SK-N-MC (cell line): ENCODE measurements at regions not wholly inside any gene's neighbourhood (a gene's known extent, or its start where the extent isn't known, plus 50 kb on each side); places are given as distances from the start of the nearest gene placed in this dataset.

Experiments used
- DNase-seq: peaks from one replicate; pipeline ENCODE4 v3.0.0-alpha.2; 2011; ENCODE audit warnings: low read depth, low spot score
- H3K27ac ChIP-seq: fragments of 200-600 bp; sonication (generic); 2 replicates; pipeline ENCODE4 v1.5.1; 2016; ENCODE audit warnings: mixed run types
- H3K36me3 ChIP-seq: fragments of 200-600 bp; sonication (generic); 2 replicates; pipeline ENCODE4 v1.6.1; 2017; ENCODE audit warnings: antibody characterized with exemption, low read length, mixed read lengths; ENCODE audit not compliant: insufficient read depth
- H3K4me3 ChIP-seq: fragments of 200-600 bp; sonication (generic); 2 replicates; pipeline ENCODE4 v1.5.1; 2016
- H3K9ac ChIP-seq: fragments of 200-600 bp; sonication (generic); 2 replicates; pipeline ENCODE4 v1.8.0; 2017; ENCODE audit warnings: mixed run types, mixed read lengths; ENCODE audit not compliant: insufficient read length
- H3K9me3 ChIP-seq: fragments of 200-600 bp; sonication (generic); 2 replicates; pipeline ENCODE4 v1.6.1; 2017; ENCODE audit warnings: low read depth, mild to moderate bottlenecking, antibody characterized with exemption, low read length, moderate library complexity, mixed read lengths
- EZH2 ChIP-seq: fragments of 200-600 bp; sonication (generic); IDR thresholded peaks from one replicate; pipeline ENCODE4 v1.6.1; 2017; ENCODE audit warnings: antibody characterized with exemption
- FOXP2 ChIP-seq: optimal IDR thresholded peaks from 2 replicates; pipeline ENCODE3; 2011; ENCODE audit warnings: mild to moderate bottlenecking, moderate library complexity; ENCODE audit not compliant: insufficient read depth; ENCODE audit errors: extremely low read length, control extremely low read depth
- POLR2AphosphoS5 ChIP-seq: IDR thresholded peaks from 2 replicates; pipeline ENCODE4 v1.6.1; 2012; ENCODE audit warnings: mild to moderate bottlenecking, low read depth, low read length, borderline replicate concordance

DNA sequence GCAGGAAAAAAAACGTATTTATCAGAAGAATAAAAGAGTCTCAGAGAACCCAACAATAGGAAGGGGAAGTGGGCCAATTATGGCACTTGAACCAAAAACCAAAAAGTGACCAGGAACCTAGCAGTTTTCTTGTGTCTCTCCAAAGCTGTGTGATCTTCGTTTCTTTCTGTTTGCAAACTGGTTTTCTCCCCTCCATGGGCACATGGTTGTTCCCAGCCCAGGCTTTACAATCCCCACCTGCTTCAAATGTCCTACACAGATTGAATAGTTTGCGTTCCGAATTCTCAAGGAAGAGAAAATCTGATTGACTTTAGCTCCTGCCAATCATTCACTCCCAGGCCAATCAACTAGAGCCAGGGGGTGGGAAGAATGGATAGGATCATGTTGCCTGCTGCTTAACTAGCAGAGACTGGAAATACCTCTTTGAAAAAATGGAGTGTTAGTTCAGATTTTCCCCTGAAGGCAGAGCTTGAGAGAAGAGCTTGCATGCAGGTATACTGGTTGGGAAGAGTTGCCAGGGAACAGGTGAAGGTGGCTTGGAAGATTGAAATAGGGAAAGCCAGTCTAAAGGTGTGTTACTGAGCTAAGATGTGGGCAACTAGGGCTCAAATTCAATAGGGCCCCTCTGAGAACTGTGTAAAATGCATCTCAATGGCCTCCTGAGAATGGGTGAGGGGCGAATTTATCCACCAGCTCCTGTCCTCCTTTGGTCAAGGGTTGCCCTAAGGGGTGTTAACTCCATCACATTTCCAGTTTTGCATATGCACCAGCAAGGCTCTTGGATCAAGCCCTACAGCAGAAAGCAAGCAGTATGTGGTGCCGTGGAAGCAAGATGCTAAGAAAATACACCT lies 106.4 kb upstream of the SRRM4 start:
- DNase-seq, result no peak
- H3K9me3 ChIP-seq, result no peaks in the 10 kb centered on the region
- no peak overlapping the region for H3K9ac ChIP-seq
- H3K36me3 ChIP-seq, result no peaks in the 10 kb centered on the region
- no peak overlapping the region for H3K27ac ChIP-seq
- TF ChIP-seq POLR2AphosphoS5 (no peak), EZH2 (no peak), FOXP2 (no peak)
- no peak overlapping the region for H3K4me3 ChIP-seq

DNA sequence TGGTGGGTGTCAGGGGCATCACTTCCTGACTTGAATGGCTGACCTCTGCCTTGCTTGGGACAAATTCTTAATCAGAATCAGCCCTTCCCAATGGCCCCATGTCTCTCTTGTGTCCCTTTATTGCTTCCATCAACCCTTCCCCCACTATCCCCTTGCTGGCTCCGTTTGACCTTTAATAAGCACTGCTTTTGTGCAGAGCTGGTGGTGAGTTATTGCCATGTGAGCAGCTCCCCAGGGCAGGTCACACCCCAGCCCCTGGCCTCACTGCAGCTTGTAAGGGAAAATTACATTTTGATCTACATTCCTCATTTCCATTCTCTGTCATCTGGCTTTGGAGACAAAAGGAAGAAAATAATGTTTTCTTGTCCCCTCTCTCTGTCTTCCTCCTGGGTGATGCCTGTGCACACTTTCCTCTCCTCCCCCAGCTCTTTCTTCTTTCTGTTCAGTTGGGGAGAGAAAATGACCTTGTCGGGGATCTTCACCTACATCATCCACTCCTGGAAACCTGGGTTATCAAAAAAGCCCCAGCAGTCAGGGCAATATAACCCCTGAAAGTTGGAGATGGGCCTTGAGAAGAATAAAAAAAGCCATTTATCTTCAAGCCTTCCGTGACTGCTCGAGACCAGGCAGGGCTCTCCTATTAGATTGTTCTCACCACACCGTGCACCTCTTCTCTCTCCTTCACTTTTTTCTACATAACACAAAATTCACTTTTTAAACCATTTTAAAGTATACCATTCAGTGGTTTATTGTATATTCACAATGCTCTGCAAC lies 100.4 kb upstream of the SRRM4 start:
- Histone ChIP-seq H3K9me3 (no peaks in the 10 kb centered on the region), H3K36me3 (no peaks in the 10 kb centered on the region), H3K9ac (no peak overlapping the region), H3K4me3 (no peak overlapping the region), H3K27ac (no peak overlapping the region)
- no peak for TF ChIP-seq FOXP2
- DNase-seq, result no peak

DNA sequence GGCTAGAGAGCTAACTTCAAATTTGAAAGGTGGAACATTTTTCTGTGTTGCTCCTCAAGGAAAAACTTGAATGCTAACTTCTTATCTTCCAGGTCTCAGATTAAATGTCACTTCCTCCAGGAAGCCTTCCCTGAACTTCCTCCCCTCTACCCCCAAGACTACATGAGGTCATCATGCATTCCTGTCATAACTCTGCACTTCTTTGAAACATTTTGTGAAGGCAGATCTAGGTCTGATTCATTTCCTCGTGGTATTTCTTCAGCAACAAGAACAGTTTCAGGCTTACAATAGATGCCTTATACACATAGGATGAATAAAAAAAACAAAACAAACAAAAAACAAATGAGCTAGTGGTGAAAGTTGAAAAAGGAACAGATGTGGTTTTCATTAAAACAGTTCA lies 97.1 kb upstream of the SRRM4 start:
- Histone ChIP-seq H3K36me3 (no peaks in the 10 kb centered on the region), H3K27ac (no peak overlapping the region), H3K9ac (no peak overlapping the region), H3K4me3 (no peak overlapping the region), H3K9me3 (no peaks in the 10 kb centered on the region)
- DNase-seq, result no peak
- TF ChIP-seq EZH2, result no peak
- TF ChIP-seq POLR2AphosphoS5, result no peak
- TF ChIP-seq FOXP2, result no peak

DNA sequence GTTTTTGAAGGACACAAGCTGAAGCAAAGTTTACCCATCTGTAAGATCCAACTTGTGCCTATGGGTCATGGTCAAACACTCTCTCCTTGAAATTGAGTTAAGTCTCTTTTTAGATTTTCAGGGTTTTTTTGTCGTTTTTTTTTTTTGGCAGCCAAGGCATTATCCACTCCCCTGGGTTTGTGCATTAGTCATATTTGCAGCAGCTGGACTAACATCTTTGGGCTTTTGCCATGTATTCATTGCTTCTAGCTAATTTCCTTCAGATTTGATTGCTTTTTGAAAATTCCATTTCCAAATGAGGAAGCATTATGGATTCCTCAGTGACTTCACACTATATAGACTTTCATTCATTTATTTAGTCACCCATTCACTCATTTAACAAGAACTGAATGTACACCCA lies 80.3 kb upstream of the SRRM4 start:
- DNase-seq, result no peak
- H3K4me3 ChIP-seq, result no peak overlapping the region
- no peak overlapping the region for H3K9ac ChIP-seq
- H3K36me3 ChIP-seq, result no peaks in the 10 kb centered on the region
- no peak overlapping the region for H3K27ac ChIP-seq
- H3K9me3 ChIP-seq, result no peaks in the 10 kb centered on the region
- TF ChIP-seq FOXP2 (no peak), POLR2AphosphoS5 (no peak), EZH2 (no peak)

DNA sequence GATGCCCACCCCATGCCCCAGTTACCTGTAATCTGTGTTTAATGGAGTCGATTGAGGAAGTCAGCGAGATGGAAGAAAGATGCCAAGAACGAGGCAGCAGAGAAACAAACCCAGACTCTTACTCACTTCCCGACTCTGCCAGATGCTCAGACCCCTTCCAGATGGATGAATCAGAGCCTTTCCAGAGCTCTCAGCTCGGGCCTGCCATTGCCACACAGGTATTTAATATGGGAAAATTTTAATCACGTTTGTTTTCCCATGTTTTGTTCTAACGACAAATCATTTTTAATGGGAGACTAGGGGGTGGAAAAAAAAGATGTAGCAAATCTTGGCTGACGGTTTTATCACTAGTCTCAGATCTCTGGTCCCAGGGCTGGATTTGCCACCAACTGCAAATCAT lies 72.5 kb upstream of the SRRM4 start:
- Histone ChIP-seq H3K9me3 (no peaks in the 10 kb centered on the region), H3K27ac (no peak overlapping the region), H3K36me3 (no peaks in the 10 kb centered on the region), H3K4me3 (no peak overlapping the region), H3K9ac (no peak overlapping the region)
- TF ChIP-seq EZH2, result no peak
- no peak for TF ChIP-seq POLR2AphosphoS5
- no peak for TF ChIP-seq FOXP2
- no peak for DNase-seq

DNA sequence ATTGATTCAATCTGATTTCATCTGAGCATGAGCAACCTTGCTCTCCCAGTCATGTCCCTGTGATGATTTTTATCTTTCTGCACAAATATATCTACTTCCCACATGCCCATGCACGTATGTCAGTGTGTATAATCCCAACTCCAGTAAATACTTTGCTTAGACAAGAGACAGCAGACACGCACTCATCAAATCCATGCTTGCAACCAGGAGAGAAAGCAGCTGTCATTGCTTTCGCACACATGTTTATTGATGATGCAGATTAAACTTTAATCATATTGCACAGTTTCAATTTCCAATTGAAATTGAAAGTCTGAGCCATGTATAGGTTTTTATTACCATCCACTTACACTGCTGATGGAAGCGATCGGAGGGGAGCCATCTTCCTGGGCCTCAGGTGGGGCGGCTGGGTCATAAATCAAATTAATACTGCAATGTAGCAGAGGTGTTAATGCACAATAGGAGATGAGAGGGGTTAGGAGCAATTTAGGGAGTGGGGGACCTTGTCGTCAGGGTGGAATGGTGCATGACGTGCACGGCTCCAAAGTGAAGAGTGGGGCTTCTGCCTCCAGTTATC lies 68.6 kb upstream of the SRRM4 start:
- no peak overlapping the region for H3K4me3 ChIP-seq
- H3K9ac ChIP-seq, result no peak overlapping the region
- no peaks in the 10 kb centered on the region for H3K9me3 ChIP-seq
- DNase-seq, result no peak
- no peaks in the 10 kb centered on the region for H3K36me3 ChIP-seq
- TF ChIP-seq FOXP2, result no peak
- no peak for TF ChIP-seq POLR2AphosphoS5
- no peak for TF ChIP-seq EZH2
- no peak overlapping the region for H3K27ac ChIP-seq

DNA sequence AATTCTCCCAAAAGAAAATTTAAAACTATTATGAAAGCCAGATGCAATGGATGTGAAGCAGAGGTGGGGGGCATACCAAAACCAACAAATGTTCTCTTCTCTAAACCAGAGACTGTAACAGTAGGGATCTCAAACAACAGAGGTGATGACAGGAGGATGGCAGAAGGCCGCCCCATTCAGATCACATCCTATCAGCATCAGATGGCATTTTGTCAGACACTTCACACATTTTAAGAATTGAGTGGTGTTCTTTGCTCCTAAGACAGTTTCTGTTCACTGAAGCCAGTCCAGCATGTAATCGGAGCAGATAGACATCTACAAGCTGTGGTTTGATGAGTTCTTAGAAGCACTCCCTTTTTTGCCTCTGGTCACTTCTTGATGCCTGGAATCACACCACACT lies 59.6 kb upstream of the SRRM4 start:
- H3K36me3 ChIP-seq, result no peaks in the 10 kb centered on the region
- no peak overlapping the region for H3K9ac ChIP-seq
- H3K9me3 ChIP-seq, result no peaks in the 10 kb centered on the region
- H3K4me3 ChIP-seq, result no peak overlapping the region
- TF ChIP-seq POLR2AphosphoS5, result no peak
- no peak for TF ChIP-seq FOXP2
- TF ChIP-seq EZH2, result no peak
- DNase-seq, result no peak
- no peak overlapping the region for H3K27ac ChIP-seq

DNA sequence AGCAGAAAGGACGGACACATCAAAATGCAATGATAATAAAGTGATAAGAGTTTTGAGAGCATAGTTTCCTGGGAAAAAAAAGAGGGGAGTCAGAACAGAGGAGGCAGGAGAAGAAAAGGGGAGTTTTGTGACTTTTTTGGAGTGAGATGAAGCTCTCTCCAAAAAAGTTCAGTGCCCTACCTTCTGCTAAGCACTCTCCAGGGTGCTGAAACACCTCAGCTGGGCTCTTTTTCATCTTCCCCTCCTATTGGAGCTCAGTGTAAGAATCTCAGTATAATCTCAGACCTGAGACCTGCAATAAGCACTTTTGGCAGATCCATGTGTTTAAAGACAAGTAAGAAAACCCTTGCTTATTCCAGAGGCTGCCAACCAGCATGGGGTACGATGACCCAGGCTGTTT lies 58.9 kb upstream of the SRRM4 start:
- Histone ChIP-seq H3K9me3 (no peaks in the 10 kb centered on the region), H3K36me3 (no peaks in the 10 kb centered on the region), H3K27ac (no peak overlapping the region), H3K4me3 (no peak overlapping the region), H3K9ac (no peak overlapping the region)
- TF ChIP-seq EZH2 (no peak), POLR2AphosphoS5 (no peak), FOXP2 (no peak)
- no peak for DNase-seq
